Heart right ventricle (tissue), 16 donors: ENCODE measurements at regions not wholly inside any gene's neighbourhood (a gene's known extent, or its start where the extent isn't known, plus 50 kb on each side); places are given as distances from the start of the nearest gene placed in this dataset.

Experiments
- ATAC-seq, 8 donors: fragments of 200-7000 bp; cut with Tn5 transposase; one replicate each; pipeline ENCODE4 v1.9.1; 2020; ENCODE audit warnings: mild to moderate bottlenecking in 8 of 8, moderate library complexity in 8 of 8, moderate number of reproducible peaks in 1 of 8
- DNase-seq, 2 donors: peaks; one replicate each; pipeline ENCODE4 v3.0.0-alpha.2; 2020
- H3K27ac ChIP-seq, 10 donors: fragments of 200-600 bp; sonication (generic) in 2 of 10; one replicate each; pipeline versions ENCODE4 v1.5.0 to v1.8.0; 2020 to 2022; ENCODE audit warnings: mild to moderate bottlenecking in 3 of 10
- H3K27me3 ChIP-seq, 7 donors: fragments of 200-600 bp; one replicate each; pipeline ENCODE4 v1.8.0; 2021 to 2022; ENCODE audit warnings: mild to moderate bottlenecking in 2 of 7
- H3K36me3 ChIP-seq, 9 donors: fragments of 200-600 bp; sonication (generic) in 1 of 9; one replicate each; pipeline versions ENCODE4 v1.5.0 to v1.8.0; 2020 to 2022; ENCODE audit warnings: mild to moderate bottlenecking in 2 of 9
- H3K4me1 ChIP-seq, 9 donors: fragments of 200-600 bp; sonication (generic) in 1 of 9; one replicate each; pipeline versions ENCODE4 v1.5.0 to v1.8.0; 2020 to 2022; ENCODE audit warnings: mild to moderate bottlenecking in 4 of 9
- H3K4me3 ChIP-seq, 10 donors: fragments of 200-600 bp; sonication (generic) in 2 of 10; one replicate each; pipeline versions ENCODE4 v1.5.0 to v1.8.0; 2020 to 2022; ENCODE audit warnings: mild to moderate bottlenecking in 7 of 10, moderate library complexity in 2 of 10
- H3K9me3 ChIP-seq, 11 donors: fragments of 200-600 bp in 10 of 11; sonication (generic) in 2 of 11; one replicate each; pipeline versions ENCODE4 v1.5.0 to v1.8.0; 2013 to 2022; ENCODE audit warnings: mild to moderate bottlenecking in 2 of 11, control low read depth in 1 of 11, moderate library complexity in 1 of 11
- WGBS, 2 donors: extraction: QIAGEN DNeasy Blood & Tissue Kit; methylation state at CpG; one replicate each; pipeline ENCODE4 v1.1.7; 2013; ENCODE audit warnings: inconsistent platforms in 1 of 2; 5-methylcytosine and 5-hydroxymethylcytosine counted together
- intact Hi-C, 10 donors: fragments of 100-400 bp; cut with DNase I; formaldehyde crosslinking; loops; one replicate each; pipeline versions ENCODE4 v1.11.1 to v1.14.2; 2022
- TF ChIP-seq, protein P1 (sequence below), 9 donors: fragments of 200-600 bp; sonication (generic) in 2 of 9; IDR thresholded peaks; one replicate each; pipeline versions ENCODE4 v1.5.0 to v1.8.0; 2021 to 2022; ENCODE audit warnings: antibody characterized with exemption in 9 of 9, mild to moderate bottlenecking in 5 of 9, moderate library complexity in 1 of 9
- donor health status: Arrhythmogenic right ventricular cardiomyopathy.
- donor health status: ischemic (EF 13 %, LVEDD 7.1; RV severe dilation, severe dysfunction).
- donor health status: healthy with polysubstance abuse.
- donor health status: DM: no; HTN: yes; CAD: no.
- donor health status: DM: no; HTN: no; CAD: no.
- donor health status: ischemic (EF 25% LVEDD 6.9; RV normal size, moderate dysfunction).
- donor health status: ischemic (EF 25% LVEDD 5.7; RV mildly dilated, moderate dysfunction).
- donor health status: healthy.
- donor health status: DM: yes; HTN: yes; CAD: no.
- donor health status: Ischemic cardiomyopathy.
- donor health status: ischemic (EF 35%, LVEDD 5.7; RV mildly dilated, moderate dysfunction).
- donor health status: nonischemic (EF 11% LVEDD 7.7; RV severe dilation, severe dysfunction).
- donor health status: DM: yes; HTN: yes; CAD: no.
- donor health status: PGD.
- donor health status: ischemic (EF 29% LVEDD 5.4; RV normal size, mild dysfunction).
- donor health status: nonischemic (EF 23%, LVEDD 6.1; RV moderate dilation, normal function).

DNA sequence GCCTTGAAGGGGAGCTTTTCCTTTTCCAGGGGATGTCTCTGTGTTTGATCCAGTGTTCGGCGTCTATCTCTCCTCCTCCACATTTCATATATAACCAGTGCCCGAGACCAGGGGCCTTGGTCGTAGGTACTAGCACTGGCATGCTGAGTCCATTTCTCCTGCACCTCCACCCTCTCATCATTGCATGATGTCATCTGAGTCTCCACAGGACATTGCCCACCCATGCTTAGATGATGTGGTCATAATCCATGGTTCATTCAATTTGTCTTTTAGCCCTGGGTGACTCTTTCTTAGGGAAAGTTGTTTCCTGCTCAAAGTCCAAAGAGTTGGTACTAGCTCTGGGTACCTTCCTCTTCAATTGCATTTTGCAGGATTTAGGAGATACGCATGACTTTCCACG is 328.1 kb downstream of the BCL11B start:
- WGBS, 2 donors, result 91% methylated on average over 6 of the region's 6 CpGs
- no peaks in the 10 kb centered on the region for H3K9me3 ChIP-seq
- peaks cover 0 to 26% (median 0%) of the 10 kb centered on the region in 9 donors for H3K4me1 ChIP-seq
- DNase-seq (no peak), ATAC-seq (no peak)
- TF ChIP-seq, protein P1, sequence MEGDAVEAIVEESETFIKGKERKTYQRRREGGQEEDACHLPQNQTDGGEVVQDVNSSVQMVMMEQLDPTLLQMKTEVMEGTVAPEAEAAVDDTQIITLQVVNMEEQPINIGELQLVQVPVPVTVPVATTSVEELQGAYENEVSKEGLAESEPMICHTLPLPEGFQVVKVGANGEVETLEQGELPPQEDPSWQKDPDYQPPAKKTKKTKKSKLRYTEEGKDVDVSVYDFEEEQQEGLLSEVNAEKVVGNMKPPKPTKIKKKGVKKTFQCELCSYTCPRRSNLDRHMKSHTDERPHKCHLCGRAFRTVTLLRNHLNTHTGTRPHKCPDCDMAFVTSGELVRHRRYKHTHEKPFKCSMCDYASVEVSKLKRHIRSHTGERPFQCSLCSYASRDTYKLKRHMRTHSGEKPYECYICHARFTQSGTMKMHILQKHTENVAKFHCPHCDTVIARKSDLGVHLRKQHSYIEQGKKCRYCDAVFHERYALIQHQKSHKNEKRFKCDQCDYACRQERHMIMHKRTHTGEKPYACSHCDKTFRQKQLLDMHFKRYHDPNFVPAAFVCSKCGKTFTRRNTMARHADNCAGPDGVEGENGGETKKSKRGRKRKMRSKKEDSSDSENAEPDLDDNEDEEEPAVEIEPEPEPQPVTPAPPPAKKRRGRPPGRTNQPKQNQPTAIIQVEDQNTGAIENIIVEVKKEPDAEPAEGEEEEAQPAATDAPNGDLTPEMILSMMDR (IDR thresholded peaks at IDR 0.05), result no peak
- no peaks in the 10 kb centered on the region for H3K36me3 ChIP-seq
- intact Hi-C loops, result no loop called here
- H3K4me3 ChIP-seq, result no peak overlapping the region
- no peak overlapping the region for H3K27ac ChIP-seq
- peaks cover 0 to 37% (median 6%) of the 10 kb centered on the region in 7 donors for H3K27me3 ChIP-seq

DNA sequence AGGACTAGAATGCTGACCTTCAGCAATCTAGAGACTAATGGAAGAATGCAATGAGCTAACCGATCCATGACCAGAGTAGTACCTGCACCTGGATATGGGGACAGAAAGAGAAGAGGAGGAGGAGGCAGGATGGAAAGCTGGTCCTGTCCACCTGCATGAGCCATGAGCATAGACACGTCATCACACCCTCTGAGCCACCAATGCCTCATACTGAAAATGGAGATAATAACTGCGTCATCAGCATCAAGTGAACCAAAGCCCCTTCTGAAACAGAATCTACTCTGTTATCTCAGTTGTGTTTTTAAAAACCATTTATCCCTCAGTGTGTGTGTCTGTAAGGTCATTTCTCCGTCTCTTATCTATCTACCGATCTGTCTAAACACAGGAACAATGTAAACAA is 327.0 kb downstream of the BCL11B start:
- peaks cover 0 to 26% (median 0%) of the 10 kb centered on the region in 9 donors for H3K4me1 ChIP-seq
- no peaks in the 10 kb centered on the region for H3K36me3 ChIP-seq
- 73 to 75% methylated on average over 5 of the region's 5 CpGs for WGBS, 2 donors
- intact Hi-C loops, result no loop called here
- H3K4me3 ChIP-seq, result no peak overlapping the region
- TF ChIP-seq, protein P1 (IDR thresholded peaks at IDR 0.05), result no peak
- no peak overlapping the region for H3K27ac ChIP-seq
- H3K9me3 ChIP-seq, result no peaks in the 10 kb centered on the region
- peaks cover 0 to 30% (median 6%) of the 10 kb centered on the region in 7 donors for H3K27me3 ChIP-seq
- DNase-seq (no peak), ATAC-seq (no peak)

DNA sequence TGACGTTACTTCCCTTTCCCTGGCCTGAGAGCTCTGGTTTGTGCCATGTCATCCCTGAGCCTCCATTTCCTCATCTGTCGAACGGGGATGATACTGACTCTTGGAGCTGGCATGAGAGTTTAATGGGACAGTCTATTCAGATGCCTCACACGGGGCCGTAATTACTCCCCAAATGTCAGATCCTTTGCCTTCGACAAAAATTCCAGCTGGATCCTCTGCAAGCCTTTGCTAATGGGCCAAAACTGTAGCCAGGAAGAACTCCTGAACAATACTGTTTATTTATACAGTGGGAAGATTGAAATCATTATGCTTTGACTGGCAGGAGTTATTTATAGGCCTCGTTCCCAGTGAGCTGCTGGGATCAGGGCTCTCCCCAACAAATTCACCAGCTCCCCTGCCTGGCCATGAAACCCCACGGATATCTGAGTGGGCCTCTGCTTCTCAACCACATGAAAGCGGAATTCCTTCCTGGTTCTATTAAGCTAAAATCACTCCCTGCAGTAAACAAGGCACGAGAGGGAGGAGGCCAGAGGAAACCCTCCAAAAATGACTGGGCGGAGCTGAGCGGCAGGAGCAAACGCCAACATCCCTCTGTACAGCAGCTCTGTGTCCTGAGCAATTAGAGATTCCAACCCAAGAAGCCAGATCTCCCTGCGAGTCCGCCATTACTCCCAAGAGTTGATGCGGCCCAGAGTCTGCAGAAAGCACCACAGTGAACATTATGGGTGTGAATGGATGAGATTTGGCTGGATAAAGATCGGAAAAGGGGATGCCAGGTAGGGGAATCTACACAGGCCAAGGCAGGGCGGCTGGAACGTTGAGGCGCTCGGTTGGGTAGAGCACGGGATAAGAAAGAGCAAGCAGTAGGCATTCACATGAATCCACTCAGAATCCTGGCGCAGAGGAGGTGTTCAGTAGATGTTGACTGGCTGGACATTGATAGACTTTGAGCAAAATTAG is 326.1 kb downstream of the BCL11B start:
- Histone ChIP-seq H3K4me1 (peaks cover 0 to 26% (median 0%) of the 10 kb centered on the region in 9 donors), H3K9me3 (no peaks in the 10 kb centered on the region), H3K27ac (peak overlapping the region in 2 of 10 donors; percentile 8 to 50), H3K36me3 (no peaks in the 10 kb centered on the region), H3K4me3 (no peak overlapping the region), H3K27me3 (peaks cover 0 to 29% (median 6%) of the 10 kb centered on the region in 7 donors)
- DNase-seq, result no peak
- WGBS, 2 donors, result 56 to 58% methylated on average over 23 of the region's 23 CpGs
- intact Hi-C loops, result no loop called here
- TF ChIP-seq, protein P1 (IDR thresholded peaks at IDR 0.05), result no peak
- peak in 5 of 8 donors; percentile 22 to 84 (median 72) for ATAC-seq

DNA sequence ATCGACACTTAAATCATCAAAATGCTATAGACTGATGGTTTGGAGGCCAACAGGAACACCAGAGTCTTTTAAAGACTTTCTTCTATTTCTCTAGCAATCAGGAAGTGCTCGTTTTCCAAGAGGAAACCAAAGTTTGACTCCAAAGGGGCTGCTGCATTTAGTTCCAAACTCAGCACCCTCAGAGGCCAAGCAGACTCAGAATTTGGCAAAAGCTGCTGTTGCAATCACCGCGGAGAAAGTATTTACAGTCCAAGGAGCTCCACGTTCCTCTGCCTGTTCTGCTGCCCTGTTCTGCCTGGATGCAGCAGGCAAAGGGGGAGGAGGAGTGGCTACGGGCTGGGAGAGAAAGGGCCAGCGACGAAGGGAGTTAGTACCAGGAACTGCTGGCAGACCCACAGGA is 325.1 kb downstream of the BCL11B start:
- peak in 6 of 8 donors; percentile 38 to 78 (median 64) for ATAC-seq
- TF ChIP-seq, protein P1 (IDR thresholded peaks at IDR 0.05), result no peak
- no peaks in the 10 kb centered on the region for H3K36me3 ChIP-seq
- intact Hi-C loops, result no loop called here
- peaks cover 0 to 33% (median 6%) of the 10 kb centered on the region in 7 donors for H3K27me3 ChIP-seq
- H3K27ac ChIP-seq, result no peak overlapping the region
- 27 to 35% methylated on average over 8 of the region's 8 CpGs for WGBS, 2 donors
- no peak overlapping the region for H3K4me3 ChIP-seq
- no peaks in the 10 kb centered on the region for H3K9me3 ChIP-seq
- peaks cover 0 to 26% (median 0%) of the 10 kb centered on the region in 9 donors for H3K4me1 ChIP-seq
- peak; percentile 10 to 19 for DNase-seq
